Type B pancreatic cell (in vitro differentiated cells): ENCODE measurements at regions not wholly inside any gene's neighbourhood (a gene's known extent, or its start where the extent isn't known, plus 50 kb on each side); places are given as distances from the start of the nearest gene placed in this dataset.

Experiments used
- DNase-seq: peaks from one replicate; pipeline ENCODE4 v3.0.0; 2021; ENCODE audit warnings: mixed read lengths; ENCODE audit not compliant: unreplicated experiment; ENCODE audit errors: extremely low spot score
- H3K27ac Mint-ChIP-seq: 2 replicates; pipeline ENCODE4 v1.8.0; 2021; ENCODE audit warnings: mild to moderate bottlenecking, mixed read lengths
- H3K27me3 Mint-ChIP-seq: 2 replicates; pipeline ENCODE4 v1.8.0; 2021; ENCODE audit warnings: mixed read lengths
- H3K36me3 Mint-ChIP-seq: 2 replicates; pipeline ENCODE4 v1.8.0; 2021; ENCODE audit warnings: mixed read lengths
- H3K4me1 Mint-ChIP-seq: one replicate; pipeline ENCODE4 v1.8.0; 2021; ENCODE audit warnings: mixed read lengths; ENCODE audit not compliant: unreplicated experiment
- H3K4me3 Mint-ChIP-seq: 2 replicates; pipeline ENCODE4 v1.8.0; 2021; ENCODE audit warnings: mild to moderate bottlenecking, mixed read lengths
- H3K9me3 Mint-ChIP-seq: 2 replicates; pipeline ENCODE4 v1.8.0; 2021; ENCODE audit warnings: mixed read lengths
- CTCF ChIP-seq: fragments of 200-600 bp; sonication (generic); conservative IDR thresholded peaks from 2 replicates; pipeline ENCODE4 v1.5.0; 2021; ENCODE audit warnings: antibody characterized with exemption, mild to moderate bottlenecking

GRCh38 chr14:101226265-101226602, 322.7 kb upstream of the RTL1 start:
- Mint-ChIP-seq H3K27ac (no peak overlapping the region), H3K4me3 (no peak overlapping the region), H3K36me3 (no peaks in the 10 kb centered on the region), H3K27me3 (peaks cover 6% of the 10 kb centered on the region), H3K4me1 (peaks cover 18% of the 10 kb centered on the region), H3K9me3 (no peaks in the 10 kb centered on the region)
- no peak for DNase-seq
- no peak for TF ChIP-seq CTCF

GRCh38 chr14:101226603-101227425, 323.3 kb upstream of the RTL1 start:
- Mint-ChIP-seq H3K27ac (no peak overlapping the region), H3K27me3 (peaks cover 6% of the 10 kb centered on the region), H3K4me1 (peaks cover 18% of the 10 kb centered on the region), H3K9me3 (no peaks in the 10 kb centered on the region), H3K4me3 (no peak overlapping the region), H3K36me3 (no peaks in the 10 kb centered on the region)
- DNase-seq = no peak
- no peak for TF ChIP-seq CTCF

GRCh38 chr14:101227611-101228594, 324.4 kb upstream of the RTL1 start:
- Mint-ChIP-seq H3K4me3 (no peak overlapping the region), H3K36me3 (no peaks in the 10 kb centered on the region), H3K27me3 (peaks cover 5% of the 10 kb centered on the region), H3K27ac (no peak overlapping the region), H3K9me3 (no peaks in the 10 kb centered on the region), H3K4me1 (peaks cover 13% of the 10 kb centered on the region)
- no peak for TF ChIP-seq CTCF
- DNase-seq = peak; percentile 64

- Mint-ChIP-seq H3K4me3 (no peak overlapping the region), H3K36me3 (no peaks in the 10 kb centered on the region), H3K4me1 (peaks cover 7% of the 10 kb centered on the region), H3K9me3 (no peaks in the 10 kb centered on the region), H3K27me3 (no peaks in the 10 kb centered on the region), H3K27ac (no peak overlapping the region)
- no peak for TF ChIP-seq CTCF
- peak; percentile 50 for DNase-seq
Observed at GRCh38 chr14:101228949-101229541, 325.5 kb upstream of the RTL1 start.

- H3K4me1 Mint-ChIP-seq = peaks cover 10% of the 10 kb centered on the region
- H3K4me3 Mint-ChIP-seq = no peak overlapping the region
- TF ChIP-seq CTCF = no peak
- H3K9me3 Mint-ChIP-seq = no peaks in the 10 kb centered on the region
- H3K27ac Mint-ChIP-seq = no peak overlapping the region
- no peaks in the 10 kb centered on the region for H3K36me3 Mint-ChIP-seq
- peak; percentile 47 for DNase-seq
- no peaks in the 10 kb centered on the region for H3K27me3 Mint-ChIP-seq
Observed at GRCh38 chr14:101229666-101230065, 326.1 kb upstream of the RTL1 start.
